HG02642 (cell line): ENCODE measurements at regions not wholly inside any gene's neighbourhood (a gene's known extent, or its start where the extent isn't known, plus 50 kb on each side); places are given as distances from the start of the nearest gene placed in this dataset.
"Not testable (repeated sequence)": the region's sequence is repeated elsewhere in the genome, so short reads cannot be mapped to it uniquely, and the experiment has no call there.

Experiments used
- ATAC-seq: cut with Tn5 transposase; IDR thresholded peaks from one replicate; pipeline ENCODE4 v1.9.1; 2021; ENCODE audit warnings: mild to moderate bottlenecking; ENCODE audit not compliant: unreplicated experiment, poor library complexity

DNA sequence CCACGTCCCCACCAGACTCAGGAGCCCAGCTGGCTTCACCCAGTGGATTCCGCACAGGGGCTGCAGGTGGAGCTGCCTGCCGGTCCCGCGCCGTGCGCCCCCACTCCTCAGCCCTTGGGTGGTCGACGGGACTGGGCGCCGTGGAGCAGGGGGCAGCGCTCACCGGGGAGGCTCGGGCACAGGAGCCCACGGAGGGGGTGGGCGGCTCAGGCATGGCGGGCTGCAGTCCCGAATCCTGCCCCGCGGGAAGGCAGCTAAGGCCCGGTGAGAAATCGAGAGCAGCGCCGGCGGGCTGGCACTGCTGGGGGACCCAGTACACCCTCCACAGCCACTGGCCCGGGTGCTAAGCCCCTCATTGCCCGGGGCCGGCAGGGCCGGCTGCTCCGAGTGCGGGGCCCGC is 855.0 kb upstream of the SLC35B3 start:
- ATAC-seq = not testable (repeated sequence)

DNA sequence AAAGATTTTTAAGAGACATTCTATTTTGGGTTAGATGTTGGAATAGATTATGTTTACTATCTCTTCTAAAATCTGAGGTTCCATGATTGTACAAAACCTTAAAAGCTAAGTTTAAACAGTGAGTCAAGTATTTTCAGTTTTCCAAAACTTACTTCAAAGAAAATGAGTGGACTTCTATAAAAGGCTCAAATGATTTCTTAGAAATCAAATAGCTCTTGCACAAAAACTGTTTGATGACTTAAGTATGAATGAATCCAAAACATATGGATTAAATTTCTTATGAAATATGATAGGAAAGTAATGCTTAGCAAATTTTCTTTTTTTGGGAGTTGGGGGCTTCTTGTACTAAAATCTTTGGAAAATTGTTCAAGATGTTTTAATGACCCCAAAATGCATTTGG is 837.3 kb upstream of the SLC35B3 start:
- ATAC-seq = no peak

DNA sequence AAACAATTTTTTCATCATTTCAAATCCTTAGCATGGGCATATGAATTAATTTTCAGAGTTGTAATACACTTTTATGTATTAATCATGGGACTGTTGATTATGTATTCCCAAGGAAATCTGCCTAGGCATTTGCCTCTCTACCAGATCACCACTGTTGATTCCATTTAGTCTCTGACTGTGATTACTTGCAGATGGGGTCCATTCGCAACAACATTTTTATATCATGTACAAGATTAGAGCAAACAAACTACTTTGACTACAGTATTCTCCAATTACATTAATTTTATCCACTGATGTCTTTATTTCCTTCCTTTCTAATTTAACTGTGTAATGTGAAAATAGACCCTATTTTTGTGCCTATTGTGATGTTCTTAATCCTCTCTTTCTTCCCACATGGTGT is 831.4 kb upstream of the SLC35B3 start:
- no peak for ATAC-seq

GRCh38 chr6:9257215-9257614 is 821.9 kb upstream of the SLC35B3 start:
- ATAC-seq = no peak

GRCh38 chr6:9254251-9254650 is 818.9 kb upstream of the SLC35B3 start:
- ATAC-seq = no peak

DNA sequence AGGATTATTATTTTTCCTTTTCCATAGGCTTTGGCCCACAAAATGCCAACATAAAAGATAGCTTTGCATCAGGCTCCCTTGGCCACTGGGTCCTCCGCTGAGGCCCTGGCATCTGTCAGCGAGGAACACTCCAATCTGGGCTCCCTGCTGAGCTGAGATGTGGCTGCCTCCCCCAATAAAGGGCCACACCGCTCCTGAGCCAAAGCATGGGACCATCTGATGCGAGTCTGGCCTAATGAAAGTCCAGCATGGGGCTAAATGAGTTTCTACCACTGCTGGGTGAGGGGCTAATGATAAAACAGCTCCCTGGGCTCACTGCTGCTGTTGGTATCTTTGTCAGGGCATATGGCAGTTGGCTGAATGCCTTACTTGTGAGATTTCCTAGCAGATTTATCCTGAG is 817.5 kb upstream of the SLC35B3 start:
- ATAC-seq = no peak

GRCh38 chr6:9250852-9251251 is 815.5 kb upstream of the SLC35B3 start:
- no peak for ATAC-seq

- no peak for ATAC-seq
Observed at GRCh38 chr6:9248133-9248532, 812.8 kb upstream of the SLC35B3 start.

GRCh38 chr6:9240861-9241260 is 805.5 kb upstream of the SLC35B3 start:
- ATAC-seq = no peak

DNA sequence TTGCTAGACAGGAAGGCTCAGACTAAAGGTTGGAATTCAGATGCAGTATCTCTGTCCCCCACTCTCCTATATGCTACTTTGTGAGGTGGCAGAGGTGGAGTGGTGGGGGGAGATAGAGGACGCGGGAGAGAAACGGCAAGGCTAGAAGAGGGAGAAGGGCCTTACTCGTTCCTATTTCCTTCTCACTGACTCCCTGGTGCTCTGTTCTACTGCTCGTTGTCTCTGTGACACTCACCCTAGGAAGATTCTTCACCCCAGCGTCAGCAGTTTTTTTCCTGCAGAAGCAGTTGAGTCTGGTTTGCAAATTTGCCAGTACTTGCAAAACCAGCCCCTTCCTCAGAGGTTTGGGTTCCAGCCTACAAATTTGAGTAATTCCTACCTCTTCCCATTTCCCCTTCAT is 801.1 kb upstream of the SLC35B3 start:
- ATAC-seq = no peak

- ATAC-seq = no peak
Observed at GRCh38 chr6:9233686-9234085, 798.3 kb upstream of the SLC35B3 start.

- ATAC-seq = no peak
Observed at GRCh38 chr6:9233226-9233625, 797.9 kb upstream of the SLC35B3 start.

GRCh38 chr6:9225441-9225871 is 790.1 kb upstream of the SLC35B3 start:
- ATAC-seq = no peak

DNA sequence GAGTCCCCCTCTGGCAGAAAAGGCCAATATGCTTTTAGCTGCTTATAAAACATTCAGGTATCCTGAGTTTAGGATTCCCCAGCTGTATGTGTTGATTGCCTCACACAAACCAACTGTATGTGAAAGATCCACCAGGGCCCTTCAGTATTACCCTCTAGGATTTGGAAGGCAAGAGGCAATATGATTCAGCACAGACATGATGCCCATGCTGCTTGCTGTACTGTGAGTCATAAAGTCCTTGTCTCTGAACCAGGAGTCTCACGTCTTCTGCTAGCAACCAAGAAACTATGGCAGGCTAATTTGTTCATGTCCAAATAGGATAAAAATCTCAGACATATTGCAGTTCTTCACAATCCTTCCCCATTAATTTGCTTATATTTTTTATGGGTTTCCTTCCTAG is 789.2 kb upstream of the SLC35B3 start:
- ATAC-seq = no peak

DNA sequence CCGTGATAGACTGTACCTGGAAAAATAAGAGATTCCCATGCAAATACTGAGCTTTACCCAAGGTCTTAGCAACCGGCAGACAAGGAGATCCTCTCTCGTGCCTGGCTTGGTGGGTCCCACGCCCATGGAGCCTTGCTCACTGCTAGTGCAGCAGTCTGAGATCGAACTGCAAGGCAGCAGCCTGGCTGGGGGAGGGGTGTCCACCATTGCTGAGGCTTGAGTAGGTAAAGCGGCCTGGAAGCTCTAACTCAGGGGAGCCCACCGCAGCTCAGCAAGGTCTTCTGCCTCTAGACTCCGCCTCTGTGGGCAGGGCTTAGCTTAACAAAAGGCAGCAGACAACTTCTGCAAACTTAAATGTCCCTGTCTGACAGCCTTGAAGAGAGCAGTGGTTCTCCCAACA is 778.4 kb upstream of the SLC35B3 start:
- not testable (repeated sequence) for ATAC-seq

DNA sequence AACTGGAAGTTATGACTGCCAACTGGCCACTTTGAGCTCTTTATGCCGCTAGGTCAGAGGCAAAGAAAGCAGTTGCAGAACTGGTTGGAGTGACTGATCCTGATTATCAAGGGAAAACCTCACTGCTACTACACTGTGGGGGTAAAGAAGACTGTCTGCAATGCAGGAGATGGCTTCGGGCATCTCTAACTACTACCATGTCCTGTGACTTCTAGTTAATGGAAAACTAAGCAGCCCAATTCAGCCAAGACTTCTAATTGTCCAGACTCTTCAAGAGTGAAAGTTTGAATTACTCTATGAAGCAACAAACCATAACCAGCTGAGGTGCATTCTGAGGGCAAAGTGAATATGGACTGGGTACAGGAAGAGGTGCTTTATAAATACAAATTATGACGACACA is 773.6 kb upstream of the SLC35B3 start:
- ATAC-seq = no peak

DNA sequence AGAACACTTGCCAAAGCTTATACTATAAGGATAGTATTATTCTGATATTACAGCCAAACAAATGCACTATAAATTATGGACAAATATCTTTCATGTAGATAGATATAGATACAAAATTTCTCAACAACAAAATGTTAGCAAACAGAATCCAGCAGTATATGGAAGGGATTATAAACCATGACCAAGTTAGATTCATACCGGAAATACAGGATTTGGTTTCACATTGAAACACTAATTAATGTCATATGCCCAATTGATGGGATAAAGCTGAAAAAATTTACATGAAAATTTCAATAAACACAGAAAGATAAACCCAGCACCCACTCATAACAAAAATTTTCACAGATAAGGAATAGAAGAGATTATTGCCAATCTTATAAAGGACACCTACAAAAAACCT is 770.3 kb upstream of the SLC35B3 start:
- no peak for ATAC-seq

- no peak for ATAC-seq
Observed at GRCh38 chr6:9204171-9204570, 768.8 kb upstream of the SLC35B3 start.

DNA sequence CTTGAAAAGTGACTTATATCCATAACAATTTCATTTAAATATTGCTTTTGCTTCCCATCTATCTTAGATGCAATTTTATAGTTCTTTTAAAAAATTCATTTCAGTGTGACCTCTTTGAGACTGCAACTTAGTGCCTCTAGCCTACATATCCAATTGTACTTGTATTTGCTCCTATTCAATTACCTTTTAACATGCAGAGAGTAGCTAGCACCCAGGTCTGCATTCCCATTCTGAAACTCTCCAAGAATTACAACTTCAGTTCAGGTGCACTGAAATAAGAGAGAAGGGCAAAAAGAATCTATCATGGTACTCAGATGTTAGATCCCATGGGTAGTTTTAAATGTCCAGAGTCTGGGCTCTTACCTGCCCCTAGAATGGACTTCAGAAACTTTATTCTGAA is 765.4 kb upstream of the SLC35B3 start:
- ATAC-seq = no peak

GRCh38 chr6:9197726-9198125 is 762.4 kb upstream of the SLC35B3 start:
- no peak for ATAC-seq

DNA sequence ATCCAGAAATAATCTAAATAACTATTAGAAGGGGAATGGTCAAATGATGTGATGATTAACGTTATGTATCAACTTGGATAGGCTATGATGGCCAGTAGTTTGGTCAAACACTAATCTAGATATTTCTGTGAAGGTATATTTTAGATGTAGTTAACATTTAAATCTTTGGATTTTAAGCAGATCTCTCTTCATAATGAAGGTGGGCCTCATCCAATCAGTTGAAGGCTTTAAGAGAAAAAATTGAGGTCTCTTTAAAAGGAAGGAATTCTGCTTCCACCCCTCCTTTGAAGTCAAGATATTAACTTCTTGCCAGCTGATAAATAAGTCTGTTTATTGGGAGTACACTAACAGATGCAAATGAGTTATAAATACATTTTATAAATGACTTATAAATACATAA is 760.0 kb upstream of the SLC35B3 start:
- ATAC-seq = no peak

- ATAC-seq = no peak
Observed at GRCh38 chr6:9192405-9192909, 757.1 kb upstream of the SLC35B3 start.

GRCh38 chr6:9186148-9186547 is 750.8 kb upstream of the SLC35B3 start:
- no peak for ATAC-seq
